ENCODE measurements at regions not wholly inside any gene's neighbourhood (a gene's known extent, or its start where the extent isn't known, plus 50 kb on each side); places are given as distances from the start of the nearest gene placed in this dataset.
"Not testable (repeated sequence)": the region's sequence is repeated elsewhere in the genome, so short reads cannot be mapped to it uniquely, and the experiment has no call there.

GRCh38 chr1:55296247-55296646, 81.1 kb upstream of the USP24 start:
- H3K27me3 Mint-ChIP-seq, result peaks cover 7 to 16% of the 10 kb centered on the region in 2 donors
- not testable (repeated sequence) for H3K9me3 Mint-ChIP-seq; H3K4me3 Mint-ChIP-seq; H3K4me1 Mint-ChIP-seq (ENCODE audit: low read depth in 2 of 2); H3K36me3 Mint-ChIP-seq; ATAC-seq; DNase-seq (ENCODE audit: low spot score); H3K27ac Mint-ChIP-seq

- no peak for DNase-seq (ENCODE audit: low spot score)
- Mint-ChIP-seq H3K27ac (no peak overlapping the region), H3K27me3 (peaks cover 7 to 9% of the 10 kb centered on the region in 2 donors), H3K36me3 (no peaks in the 10 kb centered on the region), H3K9me3 (no peaks in the 10 kb centered on the region), H3K4me3 (no peak overlapping the region), H3K4me1 (ENCODE audit: low read depth in 2 of 2) (peaks cover 3 to 8% of the 10 kb centered on the region in 2 donors)
- ATAC-seq, result no peak
These were observed 74.5 kb upstream of the USP24 start for GRCh38 chr1:55289614-55290013.

GRCh38 chr1:55289042-55289441, 73.9 kb upstream of the USP24 start:
- Mint-ChIP-seq H3K27ac (no peak overlapping the region), H3K36me3 (no peaks in the 10 kb centered on the region), H3K4me1 (ENCODE audit: low read depth in 2 of 2) (peaks cover 3 to 8% of the 10 kb centered on the region in 2 donors), H3K9me3 (no peaks in the 10 kb centered on the region), H3K27me3 (peaks cover 7 to 8% of the 10 kb centered on the region in 2 donors), H3K4me3 (no peak overlapping the region)
- ATAC-seq (no peak), DNase-seq (ENCODE audit: low spot score) (no peak)

GRCh38 chr1:55288245-55288644, 73.1 kb upstream of the USP24 start:
- H3K27ac Mint-ChIP-seq, result no peak overlapping the region
- no peaks in the 10 kb centered on the region for H3K36me3 Mint-ChIP-seq
- H3K9me3 Mint-ChIP-seq, result no peaks in the 10 kb centered on the region
- peaks cover 3 to 8% of the 10 kb centered on the region in 2 donors for H3K4me1 Mint-ChIP-seq (ENCODE audit: low read depth in 2 of 2)
- no peak overlapping the region for H3K4me3 Mint-ChIP-seq
- no peak for DNase-seq (ENCODE audit: low spot score)
- no peak for ATAC-seq
- peaks cover under 1 to 3% of the 10 kb centered on the region in 2 donors for H3K27me3 Mint-ChIP-seq

GRCh38 chr1:55287723-55288122, 72.6 kb upstream of the USP24 start:
- Mint-ChIP-seq H3K36me3 (no peaks in the 10 kb centered on the region), H3K9me3 (no peaks in the 10 kb centered on the region), H3K27ac (peak overlapping the region in 1 of 2 donors; percentile 12), H3K4me1 (ENCODE audit: low read depth in 2 of 2) (peaks cover 3 to 8% of the 10 kb centered on the region in 2 donors), H3K4me3 (no peak overlapping the region), H3K27me3 (peaks cover 0 to 3% of the 10 kb centered on the region in 2 donors)
- ATAC-seq, result no peak
- no peak for DNase-seq (ENCODE audit: low spot score)

- H3K9me3 Mint-ChIP-seq, result no peaks in the 10 kb centered on the region
- H3K36me3 Mint-ChIP-seq, result no peaks in the 10 kb centered on the region
- ATAC-seq, result peak in 1 of 2 donors; percentile 34
- peaks cover 3 to 8% of the 10 kb centered on the region in 2 donors for H3K4me1 Mint-ChIP-seq (ENCODE audit: low read depth in 2 of 2)
- H3K4me3 Mint-ChIP-seq, result no peak overlapping the region
- H3K27me3 Mint-ChIP-seq, result peaks cover 0 to 2% of the 10 kb centered on the region in 2 donors
- DNase-seq (ENCODE audit: low spot score), result no peak
- peak overlapping the region in 1 of 2 donors; percentile 12 for H3K27ac Mint-ChIP-seq
These were observed 71.9 kb upstream of the USP24 start for GRCh38 chr1:55286856-55287602.

- H3K36me3 Mint-ChIP-seq, result no peaks in the 10 kb centered on the region
- ATAC-seq, result no peak
- H3K9me3 Mint-ChIP-seq, result no peaks in the 10 kb centered on the region
These were observed 70.7 kb upstream of the USP24 start for GRCh38 chr1:55285834-55286233.

GRCh38 chr1:55284856-55285255, 69.7 kb upstream of the USP24 start:
- DNase-seq (ENCODE audit: low spot score) (no peak), ATAC-seq (no peak)
- no peaks in the 10 kb centered on the region for H3K9me3 Mint-ChIP-seq
- H3K36me3 Mint-ChIP-seq, result no peaks in the 10 kb centered on the region
- H3K27me3 Mint-ChIP-seq, result peaks cover 0 to 2% of the 10 kb centered on the region in 2 donors
- no peak overlapping the region for H3K27ac Mint-ChIP-seq
- peaks cover 3 to 8% of the 10 kb centered on the region in 2 donors for H3K4me1 Mint-ChIP-seq (ENCODE audit: low read depth in 2 of 2)
- H3K4me3 Mint-ChIP-seq, result no peak overlapping the region

More at GRCh38 chr1:55285834-55286233, 70.7 kb upstream of the USP24 start:
- H3K4me1 Mint-ChIP-seq (ENCODE audit: low read depth in 2 of 2), result peaks cover 3 to 8% of the 10 kb centered on the region in 2 donors
- peaks cover 0 to 2% of the 10 kb centered on the region in 2 donors for H3K27me3 Mint-ChIP-seq
- H3K27ac Mint-ChIP-seq, result no peak overlapping the region
- no peak for DNase-seq (ENCODE audit: low spot score)
- no peak overlapping the region for H3K4me3 Mint-ChIP-seq

- ATAC-seq, result no peak
- Mint-ChIP-seq H3K9me3 (no peaks in the 10 kb centered on the region), H3K36me3 (no peaks in the 10 kb centered on the region)
These were observed 66.9 kb upstream of the USP24 start for GRCh38 chr1:55282058-55282457.

GRCh38 chr1:55280731-55281130, 65.6 kb upstream of the USP24 start:
- ATAC-seq (no peak), DNase-seq (ENCODE audit: low spot score) (no peak)
- Mint-ChIP-seq H3K27me3 (peaks cover 0 to 2% of the 10 kb centered on the region in 2 donors), H3K4me3 (no peak overlapping the region), H3K36me3 (no peaks in the 10 kb centered on the region), H3K4me1 (ENCODE audit: low read depth in 2 of 2) (peaks cover 16 to 17% of the 10 kb centered on the region in 2 donors), H3K27ac (no peak overlapping the region), H3K9me3 (no peaks in the 10 kb centered on the region)

More at GRCh38 chr1:55282058-55282457, 66.9 kb upstream of the USP24 start:
- H3K4me1 Mint-ChIP-seq (ENCODE audit: low read depth in 2 of 2), result peaks cover 6 to 8% of the 10 kb centered on the region in 2 donors
- no peak for DNase-seq (ENCODE audit: low spot score)
- H3K27ac Mint-ChIP-seq, result no peak overlapping the region
- H3K4me3 Mint-ChIP-seq, result no peak overlapping the region
- H3K27me3 Mint-ChIP-seq, result peaks cover 0 to 2% of the 10 kb centered on the region in 2 donors

- no peak for ATAC-seq
- H3K27me3 Mint-ChIP-seq, result peaks cover 0 to 2% of the 10 kb centered on the region in 2 donors
These were observed 64.5 kb upstream of the USP24 start for GRCh38 chr1:55279627-55280026.

GRCh38 chr1:55278378-55278777, 63.2 kb upstream of the USP24 start:
- H3K27ac Mint-ChIP-seq, result no peak overlapping the region
- H3K36me3 Mint-ChIP-seq, result no peaks in the 10 kb centered on the region
- peaks cover 30 to 32% of the 10 kb centered on the region in 2 donors for H3K4me1 Mint-ChIP-seq (ENCODE audit: low read depth in 2 of 2)
- ATAC-seq (no peak), DNase-seq (ENCODE audit: low spot score) (no peak)
- H3K4me3 Mint-ChIP-seq, result no peak overlapping the region
- H3K9me3 Mint-ChIP-seq, result no peaks in the 10 kb centered on the region
- peaks cover 0 to 2% of the 10 kb centered on the region in 2 donors for H3K27me3 Mint-ChIP-seq

More at GRCh38 chr1:55279627-55280026, 64.5 kb upstream of the USP24 start:
- Mint-ChIP-seq H3K9me3 (no peaks in the 10 kb centered on the region), H3K4me3 (no peak overlapping the region), H3K27ac (peak overlapping the region in 1 of 2 donors; percentile 4), H3K36me3 (no peaks in the 10 kb centered on the region), H3K4me1 (ENCODE audit: low read depth in 2 of 2) (peaks cover 24 to 25% of the 10 kb centered on the region in 2 donors)
- DNase-seq (ENCODE audit: low spot score), result no peak

- Mint-ChIP-seq H3K4me3 (peak overlapping the region; percentile 49), H3K9me3 (no peaks in the 10 kb centered on the region), H3K36me3 (no peaks in the 10 kb centered on the region), H3K4me1 (ENCODE audit: low read depth in 2 of 2) (peaks cover 33 to 34% of the 10 kb centered on the region in 2 donors), H3K27ac (peak overlapping the region; percentile 73 to 93), H3K27me3 (peaks cover 0 to under 1% of the 10 kb centered on the region in 2 donors)
- peak; percentile 82 for DNase-seq (ENCODE audit: low spot score)
- ATAC-seq, result peak; percentile 92 to 93
These were observed 62.4 kb upstream of the USP24 start for GRCh38 chr1:55277377-55278130.
